ENCODE measurements at regions not wholly inside any gene's neighbourhood (a gene's known extent, or its start where the extent isn't known, plus 50 kb on each side); places are given as distances from the start of the nearest gene placed in this dataset.

- H3K56ac ChIP-seq (replicated peaks; ENCODE audit: insufficient read length, low read depth, low read length): no peak overlapping the region
- POLR2A ChIA-PET (ENCODE audit: partially characterized antibody): no interaction called here
These were observed 486.8 kb downstream of the FRK start for GRCh38 chr6:115573861-115574260.

More at GRCh38 chr6:115573861-115574260, 486.8 kb downstream of the FRK start:
- FAIRE-seq (no peak), DNase-seq (ENCODE audit: low read depth in 1 of 2, low spot score in 2 of 2) (no peak)
- Histone ChIP-seq H4K91ac (replicated peaks; ENCODE audit: insufficient read length, low read length) (no peak overlapping the region), H3K79me2 (ENCODE audit: control insufficient read depth in 1 of 2, insufficient read depth in 2 of 2, low read length in 2 of 2) (no peaks in the 10 kb centered on the region), H2BK5ac (ENCODE audit: low read depth, low read length) (no peak overlapping the region), H3K79me1 (ENCODE audit: low read depth, low read length) (no peaks in the 10 kb centered on the region), H2AFZ (ENCODE audit: low read length) (no peak overlapping the region), H4K8ac (ENCODE audit: extremely low read depth, insufficient read depth, low read length) (no peak overlapping the region), H2BK120ac (replicated peaks; ENCODE audit: low read depth, low read length) (no peak overlapping the region), H3K23me2 (ENCODE audit: low read depth, low read length) (no peaks in the 10 kb centered on the region), H3K9me3 (ENCODE audit: insufficient read depth in 2 of 2, low read depth in 1 of 2, low read length in 1 of 2) (no peaks in the 10 kb centered on the region), H4K20me1 (replicated peaks in 1 of 2; ENCODE audit: control insufficient read depth in 1 of 2, insufficient read depth in 2 of 2, low read length in 2 of 2) (no peaks in the 10 kb centered on the region), H3K27ac (ENCODE audit: low read depth, low read length) (no peak overlapping the region), H3K4me1 (replicated peaks in 1 of 4; ENCODE audit: control insufficient read depth in 3 of 4, insufficient read depth in 4 of 4, low read length in 3 of 4) (no peaks in the 10 kb centered on the region), H3K9ac (replicated peaks in 1 of 4; ENCODE audit: extremely low read depth in 1 of 4, low read depth in 3 of 4, low read length in 3 of 4) (no peak overlapping the region), H3K4me2 (ENCODE audit: insufficient read depth in 1 of 2, low read depth in 2 of 2, low read length in 2 of 2) (no peak overlapping the region), H3K4ac (replicated peaks; ENCODE audit: insufficient read length, low read depth, low read length) (no peak overlapping the region), H2BK20ac (ENCODE audit: low read length) (no peak overlapping the region), H3K23ac (ENCODE audit: insufficient read length) (no peak overlapping the region), H2AK5ac (ENCODE audit: low read depth, low read length) (no peak overlapping the region), H3K14ac (ENCODE audit: insufficient read length) (no peak overlapping the region), H2BK15ac (ENCODE audit: low read length) (no peak overlapping the region), H3K27me3 (replicated peaks in 1 of 4; ENCODE audit: control insufficient read depth in 3 of 4, extremely low read depth in 1 of 4, insufficient read depth in 3 of 4, low read length in 3 of 4) (no peaks in the 10 kb centered on the region), H3K36me3 (ENCODE audit: control insufficient read depth in 2 of 4, insufficient read depth in 4 of 4, low read length in 3 of 4) (no peaks in the 10 kb centered on the region), H2BK12ac (ENCODE audit: low read depth, low read length) (no peak overlapping the region), H4K5ac (ENCODE audit: insufficient read length, low read depth, low read length) (no peak overlapping the region), H3K18ac (ENCODE audit: extremely low read depth, low read length) (no peak overlapping the region), H3K4me3 (ENCODE audit: extremely low read depth in 1 of 4, insufficient read depth in 2 of 4, low read depth in 3 of 4, low read length in 4 of 4) (no peak overlapping the region)
- CTCF ChIA-PET (ENCODE audit: partially characterized antibody): interaction anchor here (1.0 to 1.1 kb wide), 2 partner anchors 29 to 36 kb away, joined by 3 to 5 read pairs; no protein-coding TSS in a partner anchor
- 90% methylated on average over 2 of the region's 2 CpGs; no CpG with 5 or more reads in 1 of the 2 experiments for WGBS, 2 experiments (ENCODE audit: extremely low coverage in 1 of 2, insufficient coverage in 1 of 2, insufficient read length in 1 of 2, insufficient replicate concordance in 2 of 2, low coverage in 1 of 2, low lambda C conversion rate in 2 of 2, missing lambda C conversion rate in 1 of 2)
- TF ChIP-seq ZNF274 (IDR thresholded peaks at IDR 0.05; ENCODE audit: borderline replicate concordance, extremely low read depth, low read length): no peak
- no peak for TF ChIP-seq SP4 (IDR thresholded peaks at IDR 0.05; ENCODE audit: low read length)
- no peak for TF ChIP-seq SAP30 (IDR thresholded peaks at IDR 0.05; ENCODE audit: insufficient read depth, insufficient replicate concordance, low read length)
- TF ChIP-seq ASH2L (IDR thresholded peaks at IDR 0.05; ENCODE audit: low read length): no peak
- TF ChIP-seq MAX (IDR thresholded peaks at IDR 0.05): no peak
- no peak for TF ChIP-seq USF2 (IDR thresholded peaks at IDR 0.05; ENCODE audit: low read length)
- TF ChIP-seq JUND (IDR thresholded peaks at IDR 0.05; ENCODE audit: low read length): no peak
